GM12891 (cell line): ENCODE measurements at regions not wholly inside any gene's neighbourhood (a gene's known extent, or its start where the extent isn't known, plus 50 kb on each side); places are given as distances from the start of the nearest gene placed in this dataset.

ENCODE experiments used
- POLR2A ChIP-seq: IDR thresholded peaks from 2 replicates; pipeline ENCODE4 v1.6.1; 2011; ENCODE audit warnings: low read depth, low read length, control low read depth
- POLR2AphosphoS5 ChIP-seq: IDR thresholded peaks from 2 replicates; pipeline ENCODE4 v1.6.1; 2011; ENCODE audit warnings: low read depth, low read length, control low read depth

- no peak for TF ChIP-seq POLR2A
- no peak for TF ChIP-seq POLR2AphosphoS5
Measured at GRCh38 chr11:134951305-134951700, 539.3 kb upstream of the B3GAT1 start.
